CD4-positive, alpha-beta T cell treated with Interferon alpha-2 for 1 hour (primary cell): ENCODE measurements at regions not wholly inside any gene's neighbourhood (a gene's known extent, or its start where the extent isn't known, plus 50 kb on each side); places are given as distances from the start of the nearest gene placed in this dataset.

Source experiments
- DNase-seq, 2 donors: peaks; one replicate each; pipeline ENCODE4 v3.0.0-alpha.2; 2020 to 2022

- no peak for DNase-seq
Measured at GRCh38 chr17:62880120-62880519, 72.0 kb upstream of the MARCHF10 start.

GRCh38 chr17:62876673-62877405 lies 68.7 kb upstream of the MARCHF10 start:
- no peak for DNase-seq

- no peak for DNase-seq
Measured at GRCh38 chr17:62876063-62876462, 67.9 kb upstream of the MARCHF10 start.

- no peak for DNase-seq
Measured at GRCh38 chr17:62875296-62875695, 67.2 kb upstream of the MARCHF10 start.

GRCh38 chr17:62871291-62871690 lies 63.2 kb upstream of the MARCHF10 start:
- no peak for DNase-seq

GRCh38 chr17:62870552-62870971 lies 62.4 kb upstream of the MARCHF10 start:
- no peak for DNase-seq

- DNase-seq = no peak
Measured at GRCh38 chr17:62870030-62870541, 62.0 kb upstream of the MARCHF10 start.

GRCh38 chr17:62868723-62869122 lies 60.6 kb upstream of the MARCHF10 start:
- no peak for DNase-seq

- DNase-seq = no peak
Measured at GRCh38 chr17:62868008-62868407, 59.9 kb upstream of the MARCHF10 start.

- no peak for DNase-seq
Measured at GRCh38 chr17:62867303-62867702, 59.2 kb upstream of the MARCHF10 start.

GRCh38 chr17:62866471-62866870 lies 58.4 kb upstream of the MARCHF10 start:
- DNase-seq = no peak

- DNase-seq = no peak
Measured at GRCh38 chr17:62865586-62865985, 57.5 kb upstream of the MARCHF10 start.

GRCh38 chr17:62862251-62862650 lies 54.1 kb upstream of the MARCHF10 start:
- no peak for DNase-seq

- no peak for DNase-seq
Measured at GRCh38 chr17:62860962-62861873, 53.1 kb upstream of the MARCHF10 start.

- DNase-seq = no peak
Measured at GRCh38 chr17:62859146-62859545, 51.0 kb upstream of the MARCHF10 start.
